Smooth muscle cell (in vitro differentiated cells): ENCODE measurements at regions not wholly inside any gene's neighbourhood (a gene's known extent, or its start where the extent isn't known, plus 50 kb on each side); places are given as distances from the start of the nearest gene placed in this dataset.

Experiments used
- DNase-seq: peaks from one replicate; lab custom pipeline; 2025; ENCODE audit not compliant: unreplicated experiment; lab: John Stamatoyannopoulos, UW
- H2AFZ ChIP-seq: fragments of 200-600 bp; sonication (generic); 2 replicates; pipeline ENCODE4 v1.6.0; 2016; ENCODE audit warnings: antibody characterized with exemption, low read depth, mild to moderate bottlenecking
- H3F3A ChIP-seq: fragments of 200-600 bp; sonication (generic); 2 replicates; pipeline ENCODE4 v1.6.0; 2017; ENCODE audit warnings: antibody characterized with exemption, low read depth
- H3K27ac ChIP-seq: fragments of 200-600 bp; sonication (generic); 2 replicates; pipeline ENCODE4 v1.5.1; 2016; ENCODE audit warnings: low read depth, mild to moderate bottlenecking
- H3K27me3 ChIP-seq: fragments of 200-600 bp; sonication (generic); 2 replicates; pipeline ENCODE4 v1.6.1; 2016; ENCODE audit warnings: low read depth, mild to moderate bottlenecking
- H3K36me3 ChIP-seq: fragments of 200-600 bp; sonication (generic); 2 replicates; pipeline ENCODE4 v1.5.1; 2016; ENCODE audit warnings: low read depth
- H3K4me1 ChIP-seq: fragments of 200-600 bp; sonication (generic); 2 replicates; pipeline ENCODE4 v1.5.1; 2016; ENCODE audit warnings: low read depth
- H3K4me2 ChIP-seq: fragments of 200-600 bp; sonication (generic); 2 replicates; pipeline ENCODE4 v1.6.0; 2016; ENCODE audit warnings: mild to moderate bottlenecking
- H3K4me3 ChIP-seq: fragments of 200-600 bp; sonication (generic); 2 replicates; pipeline ENCODE4 v1.5.1; 2016; ENCODE audit warnings: mild to moderate bottlenecking
- H3K79me2 ChIP-seq: fragments of 200-600 bp; sonication (generic); 2 replicates; pipeline ENCODE4 v1.6.0; 2016; ENCODE audit warnings: low read depth, mild to moderate bottlenecking
- H3K9ac ChIP-seq: fragments of 200-600 bp; sonication (generic); 2 replicates; pipeline ENCODE4 v1.6.0; 2016; ENCODE audit warnings: low read depth
- H3K9me3 ChIP-seq: fragments of 200-600 bp; sonication (generic); replicated peaks from 2 replicates; pipeline ENCODE4 v1.5.1; 2016; ENCODE audit warnings: low read depth
- H4K20me1 ChIP-seq: fragments of 200-600 bp; sonication (generic); 2 replicates; pipeline ENCODE4 v1.6.0; 2016; ENCODE audit warnings: low read depth
- WGBS: methylation state at CpG from one replicate; pipeline ENCODE4 v1.1.7; 2016; ENCODE audit warnings: low lambda C conversion rate; 5-methylcytosine and 5-hydroxymethylcytosine counted together
- TF ChIP-seq, protein P1 (sequence below): fragments of 200-600 bp; sonication (generic); IDR thresholded peaks from 2 replicates; pipeline ENCODE4 v1.5.1; 2017; ENCODE audit warnings: borderline replicate concordance, mild to moderate bottlenecking, antibody characterized with exemption; ENCODE audit not compliant: insufficient read depth, poor library complexity, severe bottlenecking

DNA sequence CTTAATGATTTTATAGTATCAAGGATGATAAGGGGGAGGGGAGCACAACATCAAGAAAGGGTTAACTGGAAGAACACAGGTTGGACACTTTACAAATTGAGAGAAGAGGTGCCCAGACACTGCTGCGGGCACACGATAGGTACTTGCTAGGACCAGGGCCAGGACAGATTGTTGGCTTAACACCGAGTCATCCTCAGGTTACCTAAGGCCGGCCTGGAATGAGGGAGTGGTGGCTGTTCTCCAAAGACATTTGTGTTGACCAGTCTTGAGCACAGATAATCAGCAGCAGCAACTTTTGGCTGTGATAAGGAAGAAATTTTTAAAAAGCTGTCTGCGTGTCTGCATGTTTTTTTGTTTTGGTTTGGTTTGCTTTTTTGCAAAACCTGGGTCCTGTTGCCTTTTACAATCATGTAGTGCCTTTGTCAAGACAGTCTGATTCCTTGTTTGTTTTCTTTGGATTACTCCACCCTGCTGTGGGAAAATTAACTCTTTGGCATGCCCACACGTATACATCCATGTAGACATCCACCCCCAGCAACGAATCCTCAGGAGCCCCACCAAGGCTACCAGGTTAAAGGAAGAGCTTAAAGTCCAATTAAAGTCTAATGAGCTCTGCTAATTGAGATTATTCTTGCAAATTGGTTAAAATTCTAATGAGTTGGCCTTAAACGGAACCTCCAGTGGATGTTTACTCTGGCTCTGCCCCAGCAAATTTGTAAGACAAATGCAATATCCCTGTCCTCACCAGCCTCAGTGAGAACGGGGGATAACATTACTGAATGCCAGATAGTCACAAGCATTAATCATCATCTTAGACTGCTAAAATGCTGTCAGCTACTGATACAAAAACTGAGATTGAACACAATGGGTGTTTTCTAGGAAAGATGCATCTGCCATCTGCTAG, 382.3 kb downstream of the ACTL7B start:
- H3K79me2 ChIP-seq: no peaks in the 10 kb centered on the region
- 31% methylated on average over 9 of the region's 9 CpGs for WGBS
- H3K36me3 ChIP-seq: no peaks in the 10 kb centered on the region
- TF ChIP-seq, protein P1, sequence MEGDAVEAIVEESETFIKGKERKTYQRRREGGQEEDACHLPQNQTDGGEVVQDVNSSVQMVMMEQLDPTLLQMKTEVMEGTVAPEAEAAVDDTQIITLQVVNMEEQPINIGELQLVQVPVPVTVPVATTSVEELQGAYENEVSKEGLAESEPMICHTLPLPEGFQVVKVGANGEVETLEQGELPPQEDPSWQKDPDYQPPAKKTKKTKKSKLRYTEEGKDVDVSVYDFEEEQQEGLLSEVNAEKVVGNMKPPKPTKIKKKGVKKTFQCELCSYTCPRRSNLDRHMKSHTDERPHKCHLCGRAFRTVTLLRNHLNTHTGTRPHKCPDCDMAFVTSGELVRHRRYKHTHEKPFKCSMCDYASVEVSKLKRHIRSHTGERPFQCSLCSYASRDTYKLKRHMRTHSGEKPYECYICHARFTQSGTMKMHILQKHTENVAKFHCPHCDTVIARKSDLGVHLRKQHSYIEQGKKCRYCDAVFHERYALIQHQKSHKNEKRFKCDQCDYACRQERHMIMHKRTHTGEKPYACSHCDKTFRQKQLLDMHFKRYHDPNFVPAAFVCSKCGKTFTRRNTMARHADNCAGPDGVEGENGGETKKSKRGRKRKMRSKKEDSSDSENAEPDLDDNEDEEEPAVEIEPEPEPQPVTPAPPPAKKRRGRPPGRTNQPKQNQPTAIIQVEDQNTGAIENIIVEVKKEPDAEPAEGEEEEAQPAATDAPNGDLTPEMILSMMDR: no peak
- H3K27me3 ChIP-seq: no peaks in the 10 kb centered on the region
- no peaks in the 10 kb centered on the region for H4K20me1 ChIP-seq
- DNase-seq: no peak
- H3K9me3 ChIP-seq: no peaks in the 10 kb centered on the region
- peaks cover 14% of the 10 kb centered on the region for H3K4me1 ChIP-seq
- no peak overlapping the region for H3K9ac ChIP-seq
- H3K4me3 ChIP-seq: no peak overlapping the region
- H3K4me2 ChIP-seq: peak overlapping the region; percentile 42
- peaks cover 19% of the 10 kb centered on the region for H3F3A ChIP-seq
- H2AFZ ChIP-seq: no peak overlapping the region
- peak overlapping the region; percentile 40 for H3K27ac ChIP-seq

- TF ChIP-seq, protein P1: no peak
- Histone ChIP-seq H3K36me3 (no peaks in the 10 kb centered on the region), H2AFZ (no peak overlapping the region), H3K79me2 (no peaks in the 10 kb centered on the region), H3K9ac (no peak overlapping the region), H3K4me3 (no peak overlapping the region), H3K9me3 (no peaks in the 10 kb centered on the region), H3K4me1 (peaks cover 11% of the 10 kb centered on the region), H3K27ac (no peak overlapping the region), H3K27me3 (peaks cover 8% of the 10 kb centered on the region), H3F3A (no peaks in the 10 kb centered on the region), H3K4me2 (no peak overlapping the region), H4K20me1 (no peaks in the 10 kb centered on the region)
- DNase-seq: no peak
- 69% methylated on average over 8 of the region's 8 CpGs for WGBS
Observed at GRCh38 chr9:108469654-108470053, 386.1 kb downstream of the ACTL7B start.

DNA sequence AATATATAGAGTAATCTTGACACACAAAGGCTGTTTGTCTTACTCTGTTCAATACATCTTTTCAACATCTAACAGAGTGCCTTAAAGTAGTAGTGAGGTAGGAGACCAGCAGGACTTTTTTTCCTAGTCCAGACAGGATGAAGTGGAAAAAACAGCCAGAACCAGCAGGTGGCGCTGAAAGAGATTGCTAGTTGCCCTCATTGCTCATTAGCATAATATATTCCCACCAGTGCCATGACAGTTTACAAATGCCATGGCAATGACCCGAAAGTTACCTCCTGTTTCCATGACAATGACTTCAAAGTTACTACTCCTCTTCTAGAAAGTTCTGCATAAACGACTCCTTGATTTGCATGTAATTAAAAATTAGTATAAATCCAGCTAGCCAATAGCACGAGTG, 387.4 kb downstream of the ACTL7B start:
- H2AFZ ChIP-seq: no peak overlapping the region
- 87% methylated on average over 4 of the region's 4 CpGs for WGBS
- no peaks in the 10 kb centered on the region for H3K4me1 ChIP-seq
- H3K4me2 ChIP-seq: peak overlapping the region; percentile 16
- no peaks in the 10 kb centered on the region for H4K20me1 ChIP-seq
- no peak overlapping the region for H3K4me3 ChIP-seq
- no peak overlapping the region for H3K27ac ChIP-seq
- H3K27me3 ChIP-seq: peaks cover 19% of the 10 kb centered on the region
- H3K9me3 ChIP-seq: no peaks in the 10 kb centered on the region
- no peak for DNase-seq
- no peaks in the 10 kb centered on the region for H3K36me3 ChIP-seq
- H3K9ac ChIP-seq: no peak overlapping the region
- H3K79me2 ChIP-seq: no peaks in the 10 kb centered on the region
- TF ChIP-seq, protein P1: peak; percentile 46
- no peaks in the 10 kb centered on the region for H3F3A ChIP-seq
